ENCODE measurements at regions not wholly inside any gene's neighbourhood (a gene's known extent, or its start where the extent isn't known, plus 50 kb on each side); places are given as distances from the start of the nearest gene placed in this dataset.

GRCh38 chr2:7881063-7881462 is 800.8 kb upstream of the ID2 start:
- DNase-seq (ENCODE audit: low spot score) = no peak

- no peak for DNase-seq (ENCODE audit: low spot score)
Observed at GRCh38 chr2:7881466-7881865, 800.4 kb upstream of the ID2 start.

- DNase-seq (ENCODE audit: low spot score) = no peak
Observed at GRCh38 chr2:7882296-7882695, 799.6 kb upstream of the ID2 start.

- no peak for DNase-seq (ENCODE audit: low spot score)
Observed at GRCh38 chr2:7884338-7884737, 797.5 kb upstream of the ID2 start.

GRCh38 chr2:7886666-7887065 is 795.2 kb upstream of the ID2 start:
- DNase-seq (ENCODE audit: low spot score) = no peak

- no peak for DNase-seq (ENCODE audit: low spot score)
Observed at GRCh38 chr2:7887441-7887840, 794.4 kb upstream of the ID2 start.

GRCh38 chr2:7888876-7889275 is 793.0 kb upstream of the ID2 start:
- DNase-seq (ENCODE audit: low spot score) = no peak

- DNase-seq (ENCODE audit: low spot score) = no peak
Observed at GRCh38 chr2:7891312-7891711, 790.5 kb upstream of the ID2 start.

GRCh38 chr2:7895289-7895688 is 786.6 kb upstream of the ID2 start:
- no peak for DNase-seq (ENCODE audit: low spot score)

- no peak for DNase-seq (ENCODE audit: low spot score)
Observed at GRCh38 chr2:7896940-7897487, 784.8 kb upstream of the ID2 start.

GRCh38 chr2:7899241-7899640 is 782.6 kb upstream of the ID2 start:
- DNase-seq (ENCODE audit: low spot score) = no peak

- DNase-seq (ENCODE audit: low spot score) = no peak
Observed at GRCh38 chr2:7899923-7900322, 781.9 kb upstream of the ID2 start.

GRCh38 chr2:7900593-7900992 is 781.3 kb upstream of the ID2 start:
- DNase-seq (ENCODE audit: low spot score) = no peak

GRCh38 chr2:7902251-7902765 is 779.5 kb upstream of the ID2 start:
- DNase-seq (ENCODE audit: low spot score) = no peak

GRCh38 chr2:7904319-7904718 is 777.5 kb upstream of the ID2 start:
- DNase-seq (ENCODE audit: low spot score) = no peak

GRCh38 chr2:7905756-7906155 is 776.1 kb upstream of the ID2 start:
- DNase-seq (ENCODE audit: low spot score) = no peak

- peak; percentile 59 for DNase-seq (ENCODE audit: low spot score)
Observed at GRCh38 chr2:7906431-7906830, 775.4 kb upstream of the ID2 start.

GRCh38 chr2:7907041-7907440 is 774.8 kb upstream of the ID2 start:
- no peak for DNase-seq (ENCODE audit: low spot score)

GRCh38 chr2:7910752-7911151 is 771.1 kb upstream of the ID2 start:
- DNase-seq (ENCODE audit: low spot score) = no peak

GRCh38 chr2:7911196-7911595 is 770.7 kb upstream of the ID2 start:
- no peak for DNase-seq (ENCODE audit: low spot score)

- DNase-seq (ENCODE audit: low spot score) = no peak
Observed at GRCh38 chr2:7913974-7914373, 767.9 kb upstream of the ID2 start.

GRCh38 chr2:7915302-7916091 is 766.4 kb upstream of the ID2 start:
- DNase-seq (ENCODE audit: low spot score) = no peak

- DNase-seq (ENCODE audit: low spot score) = no peak
Observed at GRCh38 chr2:7916670-7917069, 765.2 kb upstream of the ID2 start.

Measured in SK-N-DZ (cell line).